Thyroid gland (tissue), 4 donors: ENCODE measurements at regions not wholly inside any gene's neighbourhood (a gene's known extent, or its start where the extent isn't known, plus 50 kb on each side); places are given as distances from the start of the nearest gene placed in this dataset.

Experiments
- DNase-seq, 2 donors: peaks; one replicate each; pipeline ENCODE4 v3.0.0-alpha.2; 2019
- H3K27ac ChIP-seq, 3 donors: fragments of 200-600 bp; sonication (generic); 1 replicate in 2 of 3; 2 replicates in 1 of 3; pipeline ENCODE4 v1.5.1; 2016 to 2019; ENCODE audit warnings: mild to moderate bottlenecking in 1 of 3, moderate library complexity in 1 of 3
- H3K27me3 ChIP-seq: fragments of 200-600 bp; sonication (generic); one replicate; pipeline ENCODE4 v1.5.1; 2019
- H3K36me3 ChIP-seq, 2 donors: fragments of 200-600 bp; sonication (generic); one replicate each; pipeline ENCODE4 v1.5.1; 2016 to 2019
- H3K4me1 ChIP-seq, 2 donors: fragments of 200-600 bp; sonication (generic); one replicate each; pipeline ENCODE4 v1.5.1; 2017 to 2019
- H3K4me3 ChIP-seq, 3 donors: fragments of 200-600 bp; sonication (generic); replicated peaks in 1 of 3; 1 replicate in 2 of 3; 2 replicates in 1 of 3; pipeline ENCODE4 v1.5.1; 2016; ENCODE audit warnings: mild to moderate bottlenecking in 1 of 3
- H3K9me3 ChIP-seq: fragments of 200-600 bp; sonication (generic); one replicate; pipeline ENCODE4 v1.5.1; 2017
- POLR2A ChIP-seq, 2 donors: fragments of 450-650 bp; IDR thresholded peaks; one replicate each; pipeline ENCODE4 v1.6.1; 2017; ENCODE audit warnings: antibody characterized with exemption in 2 of 2, mild to moderate bottlenecking in 2 of 2, moderate library complexity in 1 of 2
- WGBS, 2 donors: methylation state at CpG; one replicate each; pipeline ENCODE4 v1.1.5; 2017; 5-methylcytosine and 5-hydroxymethylcytosine counted together
- intact Hi-C: fragments of 100-400 bp; cut with DNase I; formaldehyde crosslinking; loops from one replicate; pipeline ENCODE4 v1.15.1; 2023
- TF ChIP-seq, protein P1 (sequence below), 6 experiments: fragments of 200-600 bp in 3 of 6; fragments of 450-650 bp in 3 of 6; sonication (generic) in 3 of 6; IDR thresholded peaks; one replicate each; pipeline ENCODE4 v1.5.1; 2016 to 2019; ENCODE audit warnings: antibody characterized with exemption in 6 of 6, mild to moderate bottlenecking in 2 of 6, inconsistent platforms in 1 of 6, moderate library complexity in 1 of 6

DNA sequence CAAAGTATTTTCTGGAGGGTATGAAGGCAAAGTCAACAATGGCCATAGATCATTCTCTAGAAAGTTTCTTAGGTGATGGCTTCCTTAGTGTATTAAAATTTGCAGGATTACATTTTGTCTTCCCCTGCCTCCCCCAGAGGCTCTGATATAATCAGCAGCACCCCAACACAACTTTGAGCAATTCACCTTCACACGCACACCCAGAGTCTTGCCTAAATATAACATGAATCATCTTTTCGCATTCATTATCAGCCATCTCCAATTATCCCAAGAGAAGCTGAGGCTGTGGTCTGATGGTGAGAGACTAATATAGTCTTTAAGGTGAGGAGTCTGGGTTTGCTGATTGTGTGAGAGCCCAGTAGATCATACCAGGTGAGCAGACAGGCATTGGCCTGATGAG lies 343.0 kb downstream of the RRAGC start:
- no peak overlapping the region for H3K27ac ChIP-seq
- intact Hi-C loops: no loop called here
- H3K4me3 ChIP-seq: no peak overlapping the region
- no peaks in the 10 kb centered on the region for H3K9me3 ChIP-seq
- H3K27me3 ChIP-seq: no peaks in the 10 kb centered on the region
- H3K4me1 ChIP-seq: peaks cover 5 to 16% of the 10 kb centered on the region in 2 donors
- H3K36me3 ChIP-seq: no peaks in the 10 kb centered on the region
- DNase-seq: no peak
- TF ChIP-seq, protein P1, sequence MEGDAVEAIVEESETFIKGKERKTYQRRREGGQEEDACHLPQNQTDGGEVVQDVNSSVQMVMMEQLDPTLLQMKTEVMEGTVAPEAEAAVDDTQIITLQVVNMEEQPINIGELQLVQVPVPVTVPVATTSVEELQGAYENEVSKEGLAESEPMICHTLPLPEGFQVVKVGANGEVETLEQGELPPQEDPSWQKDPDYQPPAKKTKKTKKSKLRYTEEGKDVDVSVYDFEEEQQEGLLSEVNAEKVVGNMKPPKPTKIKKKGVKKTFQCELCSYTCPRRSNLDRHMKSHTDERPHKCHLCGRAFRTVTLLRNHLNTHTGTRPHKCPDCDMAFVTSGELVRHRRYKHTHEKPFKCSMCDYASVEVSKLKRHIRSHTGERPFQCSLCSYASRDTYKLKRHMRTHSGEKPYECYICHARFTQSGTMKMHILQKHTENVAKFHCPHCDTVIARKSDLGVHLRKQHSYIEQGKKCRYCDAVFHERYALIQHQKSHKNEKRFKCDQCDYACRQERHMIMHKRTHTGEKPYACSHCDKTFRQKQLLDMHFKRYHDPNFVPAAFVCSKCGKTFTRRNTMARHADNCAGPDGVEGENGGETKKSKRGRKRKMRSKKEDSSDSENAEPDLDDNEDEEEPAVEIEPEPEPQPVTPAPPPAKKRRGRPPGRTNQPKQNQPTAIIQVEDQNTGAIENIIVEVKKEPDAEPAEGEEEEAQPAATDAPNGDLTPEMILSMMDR (IDR thresholded peaks at IDR 0.05): no peak
- TF ChIP-seq POLR2A (IDR thresholded peaks at IDR 0.05): no peak
- 95 to 100% methylated on average over 2 of the region's 2 CpGs for WGBS, 2 donors

DNA sequence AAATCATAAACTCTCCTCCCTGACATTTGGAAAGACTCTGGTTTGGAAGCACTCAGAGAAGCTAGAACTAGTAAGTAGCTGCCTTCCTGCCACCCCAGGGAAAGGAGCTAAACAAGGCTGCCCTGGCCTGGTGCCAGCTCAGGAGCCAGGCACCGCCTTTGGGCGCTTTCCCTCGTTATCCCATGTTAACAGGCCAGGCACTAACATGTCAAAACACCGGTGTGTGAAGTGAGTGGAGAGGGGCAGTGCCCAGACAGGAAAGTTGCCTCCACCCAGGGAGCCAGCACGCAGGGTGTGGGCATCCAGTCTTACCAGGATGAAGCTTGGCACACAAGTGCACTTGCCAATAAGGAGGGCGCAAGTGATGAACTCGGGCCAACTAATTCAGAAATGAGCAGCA lies 346.8 kb downstream of the RRAGC start:
- WGBS, 2 donors: 35 to 37% methylated on average over 7 of the region's 7 CpGs
- no peak overlapping the region for H3K4me3 ChIP-seq
- H3K27me3 ChIP-seq: no peaks in the 10 kb centered on the region
- peak; percentile 36 to 37 for DNase-seq
- H3K27ac ChIP-seq: no peak overlapping the region
- intact Hi-C loops: no loop called here
- TF ChIP-seq, protein P1 (IDR thresholded peaks at IDR 0.05): no peak
- TF ChIP-seq POLR2A (IDR thresholded peaks at IDR 0.05): no peak
- peaks cover 0 to 6% of the 10 kb centered on the region in 2 donors for H3K4me1 ChIP-seq
- no peaks in the 10 kb centered on the region for H3K36me3 ChIP-seq
- no peaks in the 10 kb centered on the region for H3K9me3 ChIP-seq

DNA sequence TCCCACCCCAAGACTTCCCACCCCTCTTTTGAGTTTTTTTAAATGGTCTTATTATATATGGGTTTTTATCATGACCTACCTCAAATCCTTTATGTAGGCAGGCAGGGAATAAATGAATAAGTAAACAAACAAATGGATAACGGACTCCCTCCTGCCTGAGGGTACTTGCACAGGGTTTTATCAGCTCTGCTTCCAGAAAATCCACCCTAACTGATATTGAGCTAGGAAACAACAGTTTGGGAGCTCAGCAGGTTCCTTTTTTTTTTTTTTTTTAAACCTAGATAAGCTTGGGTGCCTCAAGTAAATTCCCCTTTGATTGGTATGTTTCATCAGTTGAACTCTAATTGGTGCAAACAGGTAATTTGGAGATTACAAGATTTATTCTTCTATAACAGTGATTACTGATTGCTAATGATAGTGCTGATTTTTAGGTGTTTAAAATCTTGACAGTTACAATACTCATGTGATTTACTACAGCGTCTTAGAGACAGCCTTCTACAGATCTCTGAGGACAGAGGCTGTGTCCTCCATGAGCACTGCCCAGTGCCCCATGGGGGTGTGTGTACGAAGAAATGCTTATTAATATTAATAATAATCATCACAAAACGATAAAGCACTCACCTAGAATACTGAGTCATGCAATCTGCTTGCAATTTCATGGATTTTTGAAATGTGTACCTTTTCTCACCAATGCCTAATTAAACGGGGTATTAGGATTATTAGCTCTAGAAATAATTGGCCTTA lies 347.4 kb downstream of the RRAGC start:
- no peak for DNase-seq
- Histone ChIP-seq H3K27me3 (no peaks in the 10 kb centered on the region), H3K36me3 (no peaks in the 10 kb centered on the region), H3K4me3 (no peak overlapping the region), H3K4me1 (peaks cover 0 to 6% of the 10 kb centered on the region in 2 donors), H3K27ac (no peak overlapping the region), H3K9me3 (no peaks in the 10 kb centered on the region)
- intact Hi-C loops: no loop called here
- TF ChIP-seq, protein P1 (IDR thresholded peaks at IDR 0.05): no peak
- TF ChIP-seq POLR2A (IDR thresholded peaks at IDR 0.05): no peak
- WGBS, 2 donors: 75 to 76% methylated on average over 5 of the region's 5 CpGs

DNA sequence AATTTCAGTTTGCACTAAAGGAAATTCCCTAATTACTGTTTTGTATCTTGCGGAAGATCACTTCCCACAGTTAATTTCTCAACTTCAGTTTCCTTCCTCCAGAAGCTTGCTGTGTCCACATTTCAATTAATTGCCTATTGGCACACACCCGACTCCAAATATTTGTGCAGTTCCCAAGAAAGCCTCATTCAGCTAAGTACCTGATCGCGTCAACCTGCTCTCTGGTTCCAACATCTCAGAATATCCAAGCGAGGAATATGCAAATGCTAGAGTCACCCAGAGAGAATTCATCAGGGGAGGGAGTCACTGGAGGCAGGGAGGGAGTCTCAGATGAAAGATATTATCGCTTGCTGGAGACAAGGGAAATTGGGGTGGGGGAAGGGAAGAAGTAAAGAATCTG lies 351.3 kb downstream of the RRAGC start:
- Histone ChIP-seq H3K4me3 (no peak overlapping the region), H3K27ac (no peak overlapping the region), H3K9me3 (no peaks in the 10 kb centered on the region), H3K4me1 (peaks cover 0 to 6% of the 10 kb centered on the region in 2 donors), H3K36me3 (no peaks in the 10 kb centered on the region), H3K27me3 (no peaks in the 10 kb centered on the region)
- TF ChIP-seq POLR2A (IDR thresholded peaks at IDR 0.05): no peak
- TF ChIP-seq, protein P1 (IDR thresholded peaks at IDR 0.05): no peak
- WGBS, 2 donors: 29 to 41% methylated on average over 6 of the region's 6 CpGs
- DNase-seq: no peak
- intact Hi-C loops: no loop called here

DNA sequence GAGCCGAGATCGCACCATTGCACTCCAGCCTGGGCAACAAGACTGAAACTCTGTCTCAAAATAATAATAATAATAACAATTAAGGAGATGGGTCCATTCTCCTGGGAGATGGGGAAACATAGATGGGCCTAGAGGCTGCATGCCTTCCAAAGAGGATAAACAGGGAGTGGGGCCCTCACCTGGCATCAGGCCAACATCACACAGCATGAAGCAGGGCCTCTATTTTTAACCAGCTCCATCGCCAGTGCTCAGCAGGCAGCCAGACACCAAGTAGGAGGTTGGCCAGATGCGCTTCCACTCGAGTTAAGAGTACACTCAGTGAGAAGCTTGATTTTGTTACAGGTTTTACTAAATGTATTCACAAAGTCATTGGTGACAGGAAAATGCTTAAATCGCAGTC lies 352.0 kb downstream of the RRAGC start:
- H3K4me1 ChIP-seq: peaks cover 0 to 2% of the 10 kb centered on the region in 2 donors
- no peaks in the 10 kb centered on the region for H3K36me3 ChIP-seq
- H3K27me3 ChIP-seq: no peaks in the 10 kb centered on the region
- TF ChIP-seq POLR2A (IDR thresholded peaks at IDR 0.05): no peak
- TF ChIP-seq, protein P1 (IDR thresholded peaks at IDR 0.05): no peak
- WGBS, 2 donors: 75 to 83% methylated on average over 6 of the region's 6 CpGs
- H3K4me3 ChIP-seq: no peak overlapping the region
- no peak overlapping the region for H3K27ac ChIP-seq
- intact Hi-C loops: no loop called here
- H3K9me3 ChIP-seq: no peaks in the 10 kb centered on the region
- no peak for DNase-seq
